Esophagus squamous epithelium (tissue), 4 donors: ENCODE measurements at regions not wholly inside any gene's neighbourhood (a gene's known extent, or its start where the extent isn't known, plus 50 kb on each side); places are given as distances from the start of the nearest gene placed in this dataset.

Experiments used
- POLR2A ChIP-seq, 4 donors: fragments of 450-650 bp; IDR thresholded peaks; one replicate each; pipeline ENCODE4 v1.6.1; 2017; ENCODE audit warnings: antibody characterized with exemption in 4 of 4, mild to moderate bottlenecking in 4 of 4, moderate library complexity in 3 of 4
- TF ChIP-seq, protein P1 (sequence below), 6 experiments: fragments of 450-650 bp in 4 of 6; fragments of 200-600 bp in 2 of 6; sonication (generic) in 2 of 6; IDR thresholded peaks; one replicate each; pipeline ENCODE4 v1.5.1; 2016 to 2019; ENCODE audit warnings: antibody characterized with exemption in 6 of 6, mild to moderate bottlenecking in 4 of 6, moderate library complexity in 4 of 6

DNA sequence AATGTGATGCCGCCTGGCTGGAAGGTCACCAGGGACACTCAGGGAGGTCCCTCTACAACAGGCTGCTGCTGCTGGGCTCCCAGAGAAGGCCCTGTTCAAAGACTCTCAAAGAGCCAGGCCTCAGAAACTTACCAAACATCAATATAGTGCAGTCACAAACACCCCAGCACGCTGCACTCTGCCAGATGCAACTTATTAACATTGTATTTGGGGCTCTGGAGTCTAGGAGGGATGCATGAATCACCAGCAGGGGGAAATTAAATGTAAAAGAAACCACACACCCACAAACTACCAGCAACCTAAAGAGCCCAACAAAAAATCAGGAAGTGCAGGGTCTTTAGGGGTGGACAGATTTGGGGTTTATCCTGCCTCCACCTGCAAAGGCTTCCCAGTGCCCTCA lies 74.6 kb upstream of the SPATA12 start:
- TF ChIP-seq, protein P1, sequence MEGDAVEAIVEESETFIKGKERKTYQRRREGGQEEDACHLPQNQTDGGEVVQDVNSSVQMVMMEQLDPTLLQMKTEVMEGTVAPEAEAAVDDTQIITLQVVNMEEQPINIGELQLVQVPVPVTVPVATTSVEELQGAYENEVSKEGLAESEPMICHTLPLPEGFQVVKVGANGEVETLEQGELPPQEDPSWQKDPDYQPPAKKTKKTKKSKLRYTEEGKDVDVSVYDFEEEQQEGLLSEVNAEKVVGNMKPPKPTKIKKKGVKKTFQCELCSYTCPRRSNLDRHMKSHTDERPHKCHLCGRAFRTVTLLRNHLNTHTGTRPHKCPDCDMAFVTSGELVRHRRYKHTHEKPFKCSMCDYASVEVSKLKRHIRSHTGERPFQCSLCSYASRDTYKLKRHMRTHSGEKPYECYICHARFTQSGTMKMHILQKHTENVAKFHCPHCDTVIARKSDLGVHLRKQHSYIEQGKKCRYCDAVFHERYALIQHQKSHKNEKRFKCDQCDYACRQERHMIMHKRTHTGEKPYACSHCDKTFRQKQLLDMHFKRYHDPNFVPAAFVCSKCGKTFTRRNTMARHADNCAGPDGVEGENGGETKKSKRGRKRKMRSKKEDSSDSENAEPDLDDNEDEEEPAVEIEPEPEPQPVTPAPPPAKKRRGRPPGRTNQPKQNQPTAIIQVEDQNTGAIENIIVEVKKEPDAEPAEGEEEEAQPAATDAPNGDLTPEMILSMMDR (IDR thresholded peaks at IDR 0.05): no peak
- no peak for TF ChIP-seq POLR2A (IDR thresholded peaks at IDR 0.05)
